NCI-H510A treated with DMSO at 0.1 percent for 48 hours (cell line): ENCODE measurements at regions not wholly inside any gene's neighbourhood (a gene's known extent, or its start where the extent isn't known, plus 50 kb on each side); places are given as distances from the start of the nearest gene placed in this dataset.
"Not testable (repeated sequence)": the region's sequence is repeated elsewhere in the genome, so short reads cannot be mapped to it uniquely, and the experiment has no call there.

Experiments
- DNase-seq: peaks from one replicate; lab custom pipeline; 2025; lab: John Stamatoyannopoulos, UW

- DNase-seq = no peak
Measured at GRCh38 chr14:71780822-71781221, 151.4 kb upstream of the RGS6 start.

- DNase-seq = no peak
Measured at GRCh38 chr14:71783088-71783487, 149.1 kb upstream of the RGS6 start.

GRCh38 chr14:71783786-71784185 is 148.4 kb upstream of the RGS6 start:
- no peak for DNase-seq

- DNase-seq = no peak
Measured at GRCh38 chr14:71789005-71789404, 143.2 kb upstream of the RGS6 start.

GRCh38 chr14:71799841-71800240 is 132.4 kb upstream of the RGS6 start:
- no peak for DNase-seq

- no peak for DNase-seq
Measured at GRCh38 chr14:71800878-71801277, 131.4 kb upstream of the RGS6 start.

GRCh38 chr14:71803539-71804260 is 128.5 kb upstream of the RGS6 start:
- no peak for DNase-seq

- no peak for DNase-seq
Measured at GRCh38 chr14:71804992-71805391, 127.2 kb upstream of the RGS6 start.

- not testable (repeated sequence) for DNase-seq
Measured at GRCh38 chr14:71807049-71807448, 125.2 kb upstream of the RGS6 start.

- DNase-seq = not testable (repeated sequence)
Measured at GRCh38 chr14:71810800-71811199, 121.4 kb upstream of the RGS6 start.

GRCh38 chr14:71812693-71813092 is 119.5 kb upstream of the RGS6 start:
- DNase-seq = no peak

GRCh38 chr14:71815110-71815509 is 117.1 kb upstream of the RGS6 start:
- DNase-seq = no peak

- no peak for DNase-seq
Measured at GRCh38 chr14:71824816-71825215, 107.4 kb upstream of the RGS6 start.

- no peak for DNase-seq
Measured at GRCh38 chr14:71833476-71833875, 98.8 kb upstream of the RGS6 start.

GRCh38 chr14:71834284-71835204 is 97.7 kb upstream of the RGS6 start:
- no peak for DNase-seq

- no peak for DNase-seq
Measured at GRCh38 chr14:71852181-71852580, 80.0 kb upstream of the RGS6 start.

- no peak for DNase-seq
Measured at GRCh38 chr14:71855399-71856036, 76.7 kb upstream of the RGS6 start.

- DNase-seq = no peak
Measured at GRCh38 chr14:71856199-71856919, 75.9 kb upstream of the RGS6 start.

- no peak for DNase-seq
Measured at GRCh38 chr14:71863049-71863448, 69.2 kb upstream of the RGS6 start.

- DNase-seq = no peak
Measured at GRCh38 chr14:71863766-71864165, 68.5 kb upstream of the RGS6 start.
